A549 (cell line): ENCODE measurements at regions not wholly inside any gene's neighbourhood (a gene's known extent, or its start where the extent isn't known, plus 50 kb on each side); places are given as distances from the start of the nearest gene placed in this dataset.

Experiments
- ATAC-seq, 2 experiments: fragments of 200-7000 bp in 1 of 2; fragments of >200 bp in 1 of 2; cut with Nextera tagmentation in 1 of 2; cut with Tn5 transposase in 1 of 2; 3 replicates each; pipeline versions ENCODE4 v1.8.0 to v1.9.1; 2018 to 2020; ENCODE audit warnings: mild to moderate bottlenecking in 1 of 2, moderate library complexity in 1 of 2
- CTCF ChIA-PET: fragments of 300-600 bp; sonication (Branson Sonifier 250); formaldehyde crosslinking; extraction: SDS; loops from one replicate; lab custom pipeline; 2021; ENCODE audit warnings: antibody characterized with exemption, inconsistent platforms; lab: Yijun Ruan, JAX
- POLR2A ChIA-PET: fragments of 350-600 bp; formaldehyde crosslinking; extraction: SDS; loops from one replicate; lab custom pipeline; 2021; ENCODE audit warnings: antibody characterized with exemption, inconsistent platforms; lab: Yijun Ruan, JAX
- DNase-seq, 2 experiments: peaks; one replicate each; pipeline versions ENCODE4 v3.0.0 to v3.0.0-alpha.2; 2011 to 2016; ENCODE audit warnings: low read depth in 1 of 2, low spot score in 1 of 2
- FAIRE-seq: peaks from 2 replicates; lab custom pipeline; 2011; peaks lifted over from hg19 to GRCh38; lab: Jason Lieb, UNC
- H3K27ac ChIP-seq, 2 experiments: fragments of >200 bp; sonication (Bioruptor Twin); formaldehyde crosslinking; 3 replicates each; pipeline ENCODE4 v1.5.1; 2016 to 2017
- H3K4me1 ChIP-seq: fragments of >200 bp; sonication (Bioruptor Twin); formaldehyde crosslinking; 3 replicates; pipeline ENCODE4 v1.6.1; 2016
- H3K4me2 ChIP-seq: fragments of >200 bp; sonication (Bioruptor Twin); formaldehyde crosslinking; 3 replicates; pipeline ENCODE4 v1.6.1; 2016
- H3K4me3 ChIP-seq: fragments of >200 bp; sonication (Bioruptor Twin); formaldehyde crosslinking; 3 replicates; pipeline ENCODE4 v1.5.1; 2016
- H3K9me3 ChIP-seq: fragments of >200 bp; sonication (Bioruptor Twin); formaldehyde crosslinking; 3 replicates; pipeline ENCODE4 v1.6.1; 2016
- CEBPB ChIP-seq, 2 experiments: fragments of >200 bp in 1 of 2; sonication (Bioruptor Twin) in 1 of 2; formaldehyde crosslinking in 1 of 2; IDR thresholded peaks; 2 replicates each; pipeline ENCODE4 v1.6.1; 2012 to 2016
- EHF ChIP-seq: fragments of 250-450 bp; sonication (Bioruptor Pico); IDR thresholded peaks from 2 replicates; pipeline ENCODE4 v1.5.0; 2020; ENCODE audit warnings: mild to moderate bottlenecking
- ELK1 ChIP-seq: fragments of 150-350 bp; IDR thresholded peaks from 2 replicates; pipeline ENCODE4 v1.6.1; 2014; ENCODE audit warnings: low read depth, mild to moderate bottlenecking, low read length
- FOSB ChIP-seq: fragments of 250-450 bp; sonication (Bioruptor Pico); IDR thresholded peaks from 2 replicates; pipeline ENCODE4 v1.5.0; 2020; ENCODE audit warnings: mild to moderate bottlenecking, moderate library complexity
- FOSL2 ChIP-seq, 2 experiments: fragments of 450-650 bp in 1 of 2; fragments of >200 bp in 1 of 2; sonication (Bioruptor Twin) in 1 of 2; formaldehyde crosslinking; IDR thresholded peaks; 2 replicates each; pipeline versions ENCODE4 v1.5.0 to v1.6.1; 2016 to 2020; ENCODE audit warnings: mild to moderate bottlenecking in 1 of 2, moderate library complexity in 1 of 2
- JUN ChIP-seq, 2 experiments: fragments of >200 bp; sonication (Bioruptor Twin); formaldehyde crosslinking; IDR thresholded peaks; 2 replicates in 1 of 2; 3 replicates in 1 of 2; pipeline ENCODE4 v1.6.1; 2016 to 2017
- KDM5A ChIP-seq: fragments of 200-600 bp; sonication (generic); IDR thresholded peaks from 2 replicates; pipeline ENCODE4 v1.6.1; 2016; ENCODE audit warnings: antibody characterized with exemption, mild to moderate bottlenecking
- MAFK ChIP-seq: fragments of 450-650 bp; IDR thresholded peaks from 2 replicates; pipeline ENCODE4 v1.6.1; 2014; ENCODE audit not compliant: partially characterized antibody
- MAX ChIP-seq: IDR thresholded peaks from 2 replicates; pipeline ENCODE4 v1.6.1; 2012
- PHF8 ChIP-seq: fragments of 200-600 bp; sonication (generic); IDR thresholded peaks from 2 replicates; pipeline ENCODE4 v1.6.1; 2016; ENCODE audit warnings: low read depth, mild to moderate bottlenecking, antibody characterized with exemption, moderate library complexity, borderline replicate concordance
- POLR2AphosphoS2 ChIP-seq: conservative IDR thresholded peaks from 2 replicates; pipeline ENCODE4 v1.6.1; 2012; ENCODE audit warnings: low read length, improper control_type of control experiment, inconsistent platforms
- RCOR1 ChIP-seq: fragments of 150-350 bp; IDR thresholded peaks from 2 replicates; pipeline ENCODE4 v1.6.1; 2014; ENCODE audit warnings: antibody characterized with exemption, low read length, low read depth
- RNF2 ChIP-seq: fragments of 200-600 bp; sonication (generic); IDR thresholded peaks from 2 replicates; pipeline ENCODE4 v1.6.1; 2016; ENCODE audit warnings: low read depth, mild to moderate bottlenecking, antibody characterized with exemption, moderate library complexity, borderline replicate concordance
- SMC3 ChIP-seq: fragments of >200 bp; sonication (Bioruptor Twin); formaldehyde crosslinking; IDR thresholded peaks from 3 replicates; pipeline ENCODE4 v1.6.1; 2018; ENCODE audit warnings: inconsistent platforms
- SREBF2 ChIP-seq: fragments of 450-650 bp; IDR thresholded peaks from 2 replicates; pipeline ENCODE4 v1.6.1; 2014; ENCODE audit warnings: mild to moderate bottlenecking, moderate library complexity
- TP53 ChIP-seq: fragments of 250-450 bp; sonication (Bioruptor Pico); IDR thresholded peaks from 2 replicates; pipeline ENCODE4 v1.5.0; 2021; ENCODE audit warnings: mild to moderate bottlenecking, moderate library complexity
- ZC3H11A ChIP-seq: fragments of 450-650 bp; IDR thresholded peaks from 2 replicates; pipeline ENCODE4 v1.6.1; 2014; ENCODE audit warnings: antibody characterized with exemption, mild to moderate bottlenecking
- ZSCAN20 ChIP-seq: fragments of 250-450 bp; sonication (Bioruptor Pico); IDR thresholded peaks from 2 replicates; pipeline ENCODE4 v1.8.0; 2022; ENCODE audit warnings: mild to moderate bottlenecking, moderate library complexity
- WGBS: methylation state at CpG from one replicate; pipeline ENCODE4 v1.1.6; 2017; ENCODE audit errors: missing lambda C conversion rate; 5-methylcytosine and 5-hydroxymethylcytosine counted together
- TF ChIP-seq, protein P1 (sequence below): fragments of >200 bp; sonication (Bioruptor Twin); formaldehyde crosslinking; IDR thresholded peaks from 2 replicates; pipeline ENCODE4 v1.6.1; 2016
- TF ChIP-seq, protein P2 (sequence below): fragments of 250-450 bp; sonication (Bioruptor Pico); IDR thresholded peaks from 2 replicates; pipeline ENCODE4 v1.5.0; 2021; ENCODE audit warnings: mild to moderate bottlenecking, moderate library complexity, borderline replicate concordance

DNA sequence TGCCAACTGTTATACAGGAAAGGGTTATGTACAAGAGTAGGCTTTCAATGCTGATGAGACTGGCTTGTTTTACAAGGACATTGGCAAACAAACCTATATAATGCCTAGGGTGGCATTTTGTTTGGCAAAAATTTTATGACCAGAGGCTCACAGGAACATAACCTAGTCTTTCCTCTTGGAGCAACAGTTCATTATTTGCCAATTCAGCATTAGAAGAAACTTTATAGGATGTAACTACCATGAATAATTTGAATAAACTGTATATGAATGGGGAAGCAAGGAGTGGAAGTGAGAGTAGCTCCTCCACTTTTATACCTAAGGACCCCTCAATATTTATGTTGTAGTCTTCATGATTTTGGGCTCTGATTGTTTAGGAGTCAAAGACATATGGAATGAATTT, 103.9 kb upstream of the WAC start:
- no peak for FAIRE-seq
- TF ChIP-seq MAFK = peak; percentile 68
- no peak for TF ChIP-seq ELK1
- POLR2A ChIA-PET = interaction anchor here (0.6 kb wide), 1 partner anchor 44 kb away, joined by 13 read pairs; no protein-coding TSS in a partner anchor
- DNase-seq = no peak
- Histone ChIP-seq H3K4me3 (no peak overlapping the region), H3K4me1 (no peaks in the 10 kb centered on the region), H3K4me2 (no peak overlapping the region), H3K27ac (no peak overlapping the region), H3K9me3 (no peaks in the 10 kb centered on the region)
- CTCF ChIA-PET = interaction anchor here (1.1 kb wide), 1 partner anchor 18 kb away, joined by 3 read pairs; no protein-coding TSS in a partner anchor
- no peak for ATAC-seq

DNA sequence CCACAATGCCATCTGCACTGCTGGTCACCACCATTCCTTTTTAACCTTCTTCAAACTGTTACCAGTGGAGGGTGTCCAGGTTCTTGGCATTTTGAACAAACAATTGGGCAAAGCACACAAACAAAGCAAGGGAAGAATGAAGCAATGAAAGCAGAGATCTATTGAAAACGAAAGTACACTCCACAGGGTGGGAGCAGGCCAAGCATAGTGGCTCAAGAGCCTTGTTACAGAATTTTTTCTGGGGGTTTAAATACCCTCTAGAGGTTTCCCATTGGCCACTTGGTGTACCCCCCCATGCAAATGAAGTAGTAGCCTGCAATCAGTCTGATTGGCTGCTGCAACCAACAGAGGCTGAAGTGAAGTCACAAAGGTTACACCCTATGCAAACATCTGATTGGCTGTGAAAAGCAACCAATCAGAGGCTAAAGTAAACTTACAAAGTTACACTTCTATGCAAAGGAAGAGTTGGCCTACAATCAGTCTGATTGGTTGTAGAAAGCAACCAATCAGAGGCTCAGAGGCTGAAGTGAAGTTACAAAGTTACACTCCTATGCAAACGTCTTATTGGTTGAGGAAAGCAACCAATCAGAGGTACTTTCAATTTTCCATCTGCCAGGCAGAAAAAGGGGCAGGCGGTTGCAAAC, 103.2 kb upstream of the WAC start:
- ATAC-seq = no peak
- H3K27ac ChIP-seq = no peak overlapping the region
- 32% methylated on average over 3 of the region's 3 CpGs for WGBS
- FAIRE-seq = no peak
- no peaks in the 10 kb centered on the region for H3K4me1 ChIP-seq
- no peaks in the 10 kb centered on the region for H3K9me3 ChIP-seq
- DNase-seq = peak in 1 of 2 experiments; percentile 55
- no peak overlapping the region for H3K4me2 ChIP-seq
- CTCF ChIA-PET = interaction anchor here (1.2 kb wide), 1 partner anchor 107 kb away, joined by 3 read pairs; no protein-coding TSS in a partner anchor
- TF ChIP-seq MAFK (no peak), JUN (IDR thresholded peaks at IDR 0.05) (no peak), EHF (no peak), MAX (no peak), SREBF2 (no peak), ZC3H11A (no peak), ZSCAN20 (no peak), KDM5A (no peak), FOSL2 (IDR thresholded peaks at IDR 0.05) (no peak), FOSL2 (CRISPR knock-in tag; IDR thresholded peaks at IDR 0.05) (no peak), POLR2AphosphoS2 (no peak), TP53 (no peak), FOSB (CRISPR knock-in tag) (no peak), CEBPB (IDR thresholded peaks at IDR 0.05) (no peak), SMC3 (no peak), PHF8 (no peak)
- TF ChIP-seq, protein P1, sequence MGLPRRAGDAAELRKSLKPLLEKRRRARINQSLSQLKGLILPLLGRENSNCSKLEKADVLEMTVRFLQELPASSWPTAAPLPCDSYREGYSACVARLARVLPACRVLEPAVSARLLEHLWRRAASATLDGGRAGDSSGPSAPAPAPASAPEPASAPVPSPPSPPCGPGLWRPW = no peak
- TF ChIP-seq, protein P2, sequence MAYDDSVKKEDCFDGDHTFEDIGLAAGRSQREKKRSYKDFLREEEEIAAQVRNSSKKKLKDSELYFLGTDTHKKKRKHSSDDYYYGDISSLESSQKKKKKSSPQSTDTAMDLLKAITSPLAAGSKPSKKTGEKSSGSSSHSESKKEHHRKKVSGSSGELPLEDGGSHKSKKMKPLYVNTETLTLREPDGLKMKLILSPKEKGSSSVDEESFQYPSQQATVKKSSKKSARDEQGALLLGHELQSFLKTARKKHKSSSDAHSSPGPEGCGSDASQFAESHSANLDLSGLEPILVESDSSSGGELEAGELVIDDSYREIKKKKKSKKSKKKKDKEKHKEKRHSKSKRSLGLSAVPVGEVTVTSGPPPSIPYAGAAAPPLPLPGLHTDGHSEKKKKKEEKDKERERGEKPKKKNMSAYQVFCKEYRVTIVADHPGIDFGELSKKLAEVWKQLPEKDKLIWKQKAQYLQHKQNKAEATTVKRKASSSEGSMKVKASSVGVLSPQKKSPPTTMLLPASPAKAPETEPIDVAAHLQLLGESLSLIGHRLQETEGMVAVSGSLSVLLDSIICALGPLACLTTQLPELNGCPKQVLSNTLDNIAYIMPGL (CRISPR knock-in tag) = no peak
- TF ChIP-seq, all 56 proteins: peak for 0
- H3K4me3 ChIP-seq = no peak overlapping the region
- POLR2A ChIA-PET = no interaction called here

GRCh38 chr10:28431139-28431538, 101.8 kb upstream of the WAC start:
- ChIA-PET CTCF (interaction anchor here (0.7 to 1.5 kb wide), 5 partner anchors 10 to 233 kb away, joined by 3 to 8 read pairs (median 5); no protein-coding TSS in a partner anchor), POLR2A (interaction anchor here (0.6 kb wide), 1 partner anchor 71 kb away, joined by 3 read pairs; no protein-coding TSS in a partner anchor)
- TF ChIP-seq RCOR1 = no peak
- no peak for TF ChIP-seq RNF2
- TF ChIP-seq MAFK = no peak
- 60% methylated on average over 5 of the region's 5 CpGs for WGBS
- Histone ChIP-seq H3K9me3 (no peaks in the 10 kb centered on the region), H3K4me3 (no peak overlapping the region), H3K4me2 (no peak overlapping the region), H3K27ac (no peak overlapping the region), H3K4me1 (no peaks in the 10 kb centered on the region)
- no peak for DNase-seq
- FAIRE-seq = no peak
- no peak for ATAC-seq
